OCI-LY1 (cell line): ENCODE measurements at regions not wholly inside any gene's neighbourhood (a gene's known extent, or its start where the extent isn't known, plus 50 kb on each side); places are given as distances from the start of the nearest gene placed in this dataset.

ENCODE experiments used
- H2AFZ ChIP-seq: fragments of 200-600 bp; sonication (generic), shearing (Covaris generic); 2 replicates; pipeline ENCODE4 v1.6.0; 2014; ENCODE audit warnings: antibody characterized with exemption, mild to moderate bottlenecking, low read length
- H3F3A ChIP-seq: fragments of 200-600 bp; sonication (generic), shearing (Covaris generic); 2 replicates; pipeline ENCODE4 v1.6.0; 2014; ENCODE audit warnings: mild to moderate bottlenecking, antibody characterized with exemption, low read length, moderate library complexity; ENCODE audit not compliant: insufficient read depth
- H3K27ac ChIP-seq: fragments of 200-600 bp; sonication (generic); 2 replicates; pipeline ENCODE4 v1.5.1; 2014; ENCODE audit warnings: low read length, mixed run types, mild to moderate bottlenecking, low read depth; ENCODE audit not compliant: poor library complexity, severe bottlenecking
- H3K27me3 ChIP-seq: fragments of 200-600 bp; sonication (generic); 2 replicates; pipeline ENCODE4 v1.6.0; 2014; ENCODE audit warnings: antibody characterized with exemption, mild to moderate bottlenecking, low read length, moderate library complexity; ENCODE audit not compliant: insufficient read depth
- H3K36me3 ChIP-seq: fragments of 200-600 bp; sonication (generic); 2 replicates; pipeline ENCODE4 v1.6.1; 2014; ENCODE audit warnings: mild to moderate bottlenecking, antibody characterized with exemption, low read length, moderate library complexity, mixed read lengths; ENCODE audit not compliant: insufficient read depth
- H3K4me1 ChIP-seq: fragments of 200-600 bp; sonication (generic); 2 replicates; pipeline ENCODE4 v1.5.1; 2014; ENCODE audit warnings: mild to moderate bottlenecking, low read length, moderate library complexity; ENCODE audit not compliant: insufficient read depth, severe bottlenecking
- H3K4me2 ChIP-seq: fragments of 200-600 bp; sonication (generic), shearing (Covaris generic); 2 replicates; pipeline ENCODE4 v1.6.1; 2014; ENCODE audit warnings: low read length
- H3K4me3 ChIP-seq: fragments of 200-600 bp; sonication (generic); 2 replicates; pipeline ENCODE4 v1.5.1; 2014; ENCODE audit warnings: low read length, low read depth, mild to moderate bottlenecking, mixed read lengths; ENCODE audit not compliant: poor library complexity, severe bottlenecking
- H3K79me2 ChIP-seq: fragments of 200-600 bp; shearing (Covaris generic); 2 replicates; pipeline ENCODE4 v1.6.1; 2016; ENCODE audit warnings: mixed run types, low read length, mixed read lengths; ENCODE audit not compliant: insufficient read depth
- H3K9ac ChIP-seq: fragments of 200-600 bp; sonication (generic), shearing (Covaris generic); 2 replicates; pipeline ENCODE4 v1.6.1; 2014; ENCODE audit warnings: mild to moderate bottlenecking, low read length, mixed read lengths
- H3K9me2 ChIP-seq: fragments of 200-600 bp; sonication (generic), shearing (Covaris generic); 2 replicates; pipeline ENCODE4 v1.6.1; 2014; ENCODE audit warnings: low read depth, mild to moderate bottlenecking, low read length, mixed read lengths
- H3K9me3 ChIP-seq: fragments of 200-600 bp; shearing (Covaris generic); 2 replicates; pipeline ENCODE4 v1.6.1; 2014; ENCODE audit warnings: low read length, mixed read lengths
- H4K20me1 ChIP-seq: fragments of 200-600 bp; sonication (generic), shearing (Covaris generic); 2 replicates; pipeline ENCODE4 v1.6.0; 2016; ENCODE audit warnings: mild to moderate bottlenecking, low read length; ENCODE audit not compliant: insufficient read depth
- CTCF ChIP-seq: fragments of 200-600 bp; sonication (generic), shearing (Covaris generic); IDR thresholded peaks from 2 replicates; pipeline ENCODE4 v1.5.1; 2017; ENCODE audit warnings: mild to moderate bottlenecking, antibody characterized with exemption, low read length, moderate library complexity, mixed read lengths
- EZH2 ChIP-seq: fragments of 200-600 bp; sonication (generic), shearing (Covaris generic); IDR thresholded peaks from 2 replicates; pipeline ENCODE4 v1.8.0; 2017; ENCODE audit warnings: borderline replicate concordance, mixed run types, mild to moderate bottlenecking, antibody characterized with exemption, low read length, moderate library complexity, mixed read lengths

GRCh38 chr13:87999788-88000187 lies 328.6 kb downstream of the SLITRK5 start:
- Histone ChIP-seq H3K4me1 (no peaks in the 10 kb centered on the region), H2AFZ (no peak overlapping the region), H3K27ac (no peak overlapping the region), H3K9me2 (no peaks in the 10 kb centered on the region), H3K9me3 (no peaks in the 10 kb centered on the region), H3K9ac (no peak overlapping the region), H3K4me3 (no peak overlapping the region), H4K20me1 (no peaks in the 10 kb centered on the region), H3K79me2 (no peaks in the 10 kb centered on the region), H3K36me3 (no peaks in the 10 kb centered on the region), H3K4me2 (no peak overlapping the region), H3F3A (no peaks in the 10 kb centered on the region), H3K27me3 (no peaks in the 10 kb centered on the region)
- no peak for TF ChIP-seq EZH2
- peak; percentile 18; the same call in 1 of the 2 replicates for TF ChIP-seq CTCF

- Histone ChIP-seq H3K27me3 (no peaks in the 10 kb centered on the region), H3K9me3 (no peaks in the 10 kb centered on the region), H3K4me2 (no peak overlapping the region), H3K9ac (no peak overlapping the region), H2AFZ (no peak overlapping the region), H3K36me3 (no peaks in the 10 kb centered on the region), H4K20me1 (no peaks in the 10 kb centered on the region), H3K27ac (no peak overlapping the region), H3K79me2 (no peaks in the 10 kb centered on the region), H3K4me1 (no peaks in the 10 kb centered on the region), H3F3A (no peaks in the 10 kb centered on the region), H3K9me2 (no peaks in the 10 kb centered on the region), H3K4me3 (no peak overlapping the region)
- TF ChIP-seq CTCF: no peak
- TF ChIP-seq EZH2: no peak
These were observed 329.1 kb downstream of the SLITRK5 start for GRCh38 chr13:88000239-88000638.

GRCh38 chr13:88000787-88001186 lies 329.6 kb downstream of the SLITRK5 start:
- TF ChIP-seq CTCF: no peak
- no peak for TF ChIP-seq EZH2
- no peaks in the 10 kb centered on the region for H3F3A ChIP-seq
- H2AFZ ChIP-seq: no peak overlapping the region
- H3K27ac ChIP-seq: no peak overlapping the region
- no peaks in the 10 kb centered on the region for H3K9me2 ChIP-seq
- no peaks in the 10 kb centered on the region for H3K79me2 ChIP-seq
- no peak overlapping the region for H3K9ac ChIP-seq
- no peak overlapping the region for H3K4me3 ChIP-seq
- no peaks in the 10 kb centered on the region for H3K4me1 ChIP-seq
- no peaks in the 10 kb centered on the region for H3K36me3 ChIP-seq
- H4K20me1 ChIP-seq: no peaks in the 10 kb centered on the region
- H3K4me2 ChIP-seq: no peak overlapping the region
- H3K27me3 ChIP-seq: no peaks in the 10 kb centered on the region
- H3K9me3 ChIP-seq: no peaks in the 10 kb centered on the region
